GM23338 (cell line): ENCODE measurements at regions not wholly inside any gene's neighbourhood (a gene's known extent, or its start where the extent isn't known, plus 50 kb on each side); places are given as distances from the start of the nearest gene placed in this dataset.

ENCODE experiments used
- ATAC-seq: fragments of 200-7000 bp; cut with Tn5 transposase; 3 replicates; pipeline ENCODE4 v1.9.1; 2020
- DNase-seq: peaks from one replicate; pipeline ENCODE4 v3.0.0-alpha.2; 2015; ENCODE audit warnings: low spot score
- H2AFZ ChIP-seq: fragments of 200-600 bp; sonication (generic); 2 replicates; pipeline ENCODE4 v1.8.0; 2016; ENCODE audit warnings: antibody characterized with exemption, mild to moderate bottlenecking, moderate library complexity
- H3F3A ChIP-seq: fragments of 200-600 bp; sonication (generic); replicated peaks from 2 replicates; pipeline ENCODE4 v1.8.0; 2017; ENCODE audit warnings: antibody characterized with exemption, mixed run types, low read depth
- H3K27ac ChIP-seq: fragments of 200-600 bp; sonication (generic); 2 replicates; pipeline ENCODE4 v1.6.1; 2016; ENCODE audit warnings: low read depth
- H3K27me3 ChIP-seq: fragments of 200-600 bp; sonication (generic); 2 replicates; pipeline ENCODE4 v1.8.0; 2016; ENCODE audit warnings: mild to moderate bottlenecking, mixed run types, moderate library complexity; ENCODE audit not compliant: insufficient read depth
- H3K36me3 ChIP-seq: fragments of 200-600 bp; sonication (generic); 2 replicates; pipeline ENCODE4 v1.8.0; 2016; ENCODE audit warnings: mild to moderate bottlenecking; ENCODE audit not compliant: insufficient read depth
- H3K4me1 ChIP-seq: fragments of 200-600 bp; sonication (generic); 2 replicates; pipeline ENCODE4 v1.8.0; 2016; ENCODE audit warnings: mild to moderate bottlenecking, moderate library complexity; ENCODE audit not compliant: insufficient read depth
- H3K4me2 ChIP-seq: fragments of 200-600 bp; sonication (generic); 2 replicates; pipeline ENCODE4 v1.7.1; 2017; ENCODE audit warnings: mixed run types
- H3K4me3 ChIP-seq: fragments of 200-600 bp; sonication (generic); 2 replicates; pipeline ENCODE4 v1.6.1; 2016; ENCODE audit warnings: mixed run types
- H3K79me2 ChIP-seq: fragments of 200-600 bp; sonication (generic); replicated peaks from 2 replicates; pipeline ENCODE4 v1.8.0; 2017; ENCODE audit warnings: mild to moderate bottlenecking; ENCODE audit not compliant: insufficient read depth
- H3K9me2 ChIP-seq: fragments of 200-600 bp; sonication (generic); 2 replicates; pipeline ENCODE4 v1.8.0; 2017; ENCODE audit not compliant: insufficient read depth
- H4K20me1 ChIP-seq: fragments of 200-600 bp; sonication (generic); replicated peaks from 2 replicates; pipeline ENCODE4 v1.8.0; 2017; ENCODE audit warnings: mild to moderate bottlenecking; ENCODE audit not compliant: insufficient read depth
- H3K27ac Mint-ChIP-seq: 2 replicates; pipeline ENCODE4 v1.8.0; 2020; ENCODE audit warnings: inconsistent platforms, mild to moderate bottlenecking, moderate library complexity, mixed read lengths
- H3K27me3 Mint-ChIP-seq: 3 replicates; pipeline ENCODE4 v1.8.0; 2022; ENCODE audit warnings: low read depth, mild to moderate bottlenecking, moderate library complexity, mixed read lengths, inconsistent platforms; ENCODE audit not compliant: insufficient read depth, poor library complexity
- H3K36me3 Mint-ChIP-seq: 3 replicates; pipeline ENCODE4 v1.8.0; 2021; ENCODE audit warnings: low read depth, mild to moderate bottlenecking, inconsistent platforms, moderate library complexity, mixed read lengths
- H3K4me1 Mint-ChIP-seq: 3 replicates; pipeline ENCODE4 v1.8.0; 2020; ENCODE audit warnings: mild to moderate bottlenecking, inconsistent platforms, mixed read lengths
- H3K4me3 Mint-ChIP-seq: 3 replicates; pipeline ENCODE4 v1.8.0; 2021; ENCODE audit warnings: moderate library complexity, mild to moderate bottlenecking, inconsistent platforms, mixed read lengths
- H3K9me3 Mint-ChIP-seq: 3 replicates; pipeline ENCODE4 v1.8.0; 2020; ENCODE audit warnings: moderate library complexity, mild to moderate bottlenecking, inconsistent platforms, mixed read lengths
- CREB1 ChIP-seq: fragments of 250-450 bp; sonication (Bioruptor Pico); IDR thresholded peaks from 2 replicates; pipeline ENCODE4 v1.5.0; 2020; ENCODE audit warnings: low read depth, mild to moderate bottlenecking, moderate library complexity
- ETS1 ChIP-seq: IDR thresholded peaks from 2 replicates; pipeline ENCODE4 v1.6.1; 2016; ENCODE audit warnings: antibody characterized with exemption
- JUNB ChIP-seq: IDR thresholded peaks from one replicate; pipeline ENCODE4 v1.6.1; 2016; ENCODE audit warnings: antibody characterized with exemption; ENCODE audit not compliant: unreplicated experiment
- NANOG ChIP-seq: IDR thresholded peaks from 2 replicates; pipeline ENCODE4 v1.6.1; 2016; ENCODE audit warnings: antibody characterized with exemption, borderline replicate concordance
- POLR2AphosphoS5 ChIP-seq: IDR thresholded peaks from 2 replicates; pipeline ENCODE4 v1.6.1; 2016; ENCODE audit warnings: antibody characterized with exemption, low read depth
- REST ChIP-seq: IDR thresholded peaks from one replicate; pipeline ENCODE4 v1.6.1; 2018; ENCODE audit warnings: antibody characterized with exemption; ENCODE audit not compliant: unreplicated experiment
- ZNF462 ChIP-seq: fragments of 250-450 bp; sonication (Bioruptor Pico); IDR thresholded peaks from 2 replicates; pipeline ENCODE4 v1.5.0; 2020; ENCODE audit warnings: mild to moderate bottlenecking, moderate library complexity
- TF ChIP-seq, protein P1 (sequence below), 2 experiments: fragments of 200-600 bp in 1 of 2; sonication (generic) in 1 of 2; conservative IDR thresholded peaks; 2 replicates each; pipeline versions ENCODE4 v1.5.1 to v1.6.1; 2016 to 2017; ENCODE audit warnings: antibody characterized with exemption in 2 of 2, low read depth in 2 of 2, mild to moderate bottlenecking in 2 of 2, moderate library complexity in 1 of 2

GRCh38 chr3:107429320-107430181 lies 52.3 kb downstream of the CCDC54 start:
- H3K36me3 ChIP-seq: no peaks in the 10 kb centered on the region
- peaks cover 2% of the 10 kb centered on the region; the same call in 1 of the 2 replicates for H3F3A ChIP-seq
- H3K4me3 Mint-ChIP-seq: peak overlapping the region; percentile 85
- no peaks in the 10 kb centered on the region for H3K36me3 Mint-ChIP-seq
- H3K4me1 Mint-ChIP-seq: peaks cover 18% of the 10 kb centered on the region
- peak overlapping the region; percentile 80 for H3K4me2 ChIP-seq
- H3K27me3 Mint-ChIP-seq: peaks cover 21% of the 10 kb centered on the region
- DNase-seq (peak; percentile 91), ATAC-seq (peak; percentile 76)
- H3K4me1 ChIP-seq: no peaks in the 10 kb centered on the region; the same call in 1 of the 2 replicates
- H4K20me1 ChIP-seq: no peaks in the 10 kb centered on the region
- no peak overlapping the region for H3K27ac Mint-ChIP-seq
- H3K27ac ChIP-seq: no peak overlapping the region
- peaks cover 34% of the 10 kb centered on the region for H3K27me3 ChIP-seq
- 0 out of 2 replicates have a peak, but pooled peaks have one; percentile 23 for TF ChIP-seq POLR2AphosphoS5
- no peak for TF ChIP-seq ZNF462
- TF ChIP-seq, protein P1, sequence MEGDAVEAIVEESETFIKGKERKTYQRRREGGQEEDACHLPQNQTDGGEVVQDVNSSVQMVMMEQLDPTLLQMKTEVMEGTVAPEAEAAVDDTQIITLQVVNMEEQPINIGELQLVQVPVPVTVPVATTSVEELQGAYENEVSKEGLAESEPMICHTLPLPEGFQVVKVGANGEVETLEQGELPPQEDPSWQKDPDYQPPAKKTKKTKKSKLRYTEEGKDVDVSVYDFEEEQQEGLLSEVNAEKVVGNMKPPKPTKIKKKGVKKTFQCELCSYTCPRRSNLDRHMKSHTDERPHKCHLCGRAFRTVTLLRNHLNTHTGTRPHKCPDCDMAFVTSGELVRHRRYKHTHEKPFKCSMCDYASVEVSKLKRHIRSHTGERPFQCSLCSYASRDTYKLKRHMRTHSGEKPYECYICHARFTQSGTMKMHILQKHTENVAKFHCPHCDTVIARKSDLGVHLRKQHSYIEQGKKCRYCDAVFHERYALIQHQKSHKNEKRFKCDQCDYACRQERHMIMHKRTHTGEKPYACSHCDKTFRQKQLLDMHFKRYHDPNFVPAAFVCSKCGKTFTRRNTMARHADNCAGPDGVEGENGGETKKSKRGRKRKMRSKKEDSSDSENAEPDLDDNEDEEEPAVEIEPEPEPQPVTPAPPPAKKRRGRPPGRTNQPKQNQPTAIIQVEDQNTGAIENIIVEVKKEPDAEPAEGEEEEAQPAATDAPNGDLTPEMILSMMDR (conservative IDR thresholded peaks at IDR 0.05; ENCODE audit: low read depth in 2 of 2): peak; percentile 80 to 88
- no peak for TF ChIP-seq ETS1
- TF ChIP-seq REST: no peak
- TF ChIP-seq NANOG: no peak
- no peak for TF ChIP-seq CREB1 (CRISPR knock-in tag)
- no peak for TF ChIP-seq JUNB
- H3K4me3 ChIP-seq: peak overlapping the region; percentile 60
- H2AFZ ChIP-seq: peak overlapping the region; percentile 94
- H3K9me3 Mint-ChIP-seq: no peaks in the 10 kb centered on the region
- no peaks in the 10 kb centered on the region for H3K9me2 ChIP-seq
- no peaks in the 10 kb centered on the region for H3K79me2 ChIP-seq
